ENCODE measurements at regions not wholly inside any gene's neighbourhood (a gene's known extent, or its start where the extent isn't known, plus 50 kb on each side); places are given as distances from the start of the nearest gene placed in this dataset.
"Not testable (repeated sequence)": the region's sequence is repeated elsewhere in the genome, so short reads cannot be mapped to it uniquely, and the experiment has no call there.

DNA sequence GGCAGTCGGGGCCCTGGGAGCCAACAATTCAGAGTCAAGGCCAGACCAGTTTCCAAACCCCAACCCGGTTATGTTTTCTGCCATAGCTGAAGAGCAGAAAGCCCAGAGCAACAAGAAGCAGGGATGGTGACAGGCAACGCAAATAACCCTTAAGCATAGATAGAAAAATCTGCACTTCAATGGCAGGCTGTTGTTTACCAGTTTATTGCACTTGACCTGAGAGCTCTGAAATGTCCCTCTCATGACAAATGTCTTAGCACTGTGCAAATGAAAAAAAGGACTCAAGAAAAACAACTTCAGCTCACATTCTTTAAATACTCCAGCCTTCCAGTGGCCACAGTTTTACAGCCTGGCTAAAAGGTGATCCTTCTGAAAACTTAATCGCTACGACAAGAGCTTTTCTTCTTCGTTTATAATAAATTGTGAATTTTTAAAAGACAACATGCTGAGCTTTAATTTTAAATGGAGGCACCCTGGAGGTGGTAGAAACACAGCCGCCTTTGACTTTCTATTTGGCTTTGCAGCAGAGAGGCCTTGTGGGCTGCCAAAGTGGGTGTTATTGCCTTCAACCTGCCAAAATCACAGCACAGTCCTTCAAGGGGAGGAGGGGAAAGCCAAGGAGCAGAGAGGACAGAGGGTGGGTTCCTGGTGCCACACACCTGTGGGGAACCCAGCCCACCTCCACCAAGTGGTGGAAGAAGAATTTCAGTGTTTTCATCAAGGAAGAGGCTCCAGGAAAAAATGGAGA, 289.5 kb upstream of the CDYL start:
- no peak for DNase-seq

DNA sequence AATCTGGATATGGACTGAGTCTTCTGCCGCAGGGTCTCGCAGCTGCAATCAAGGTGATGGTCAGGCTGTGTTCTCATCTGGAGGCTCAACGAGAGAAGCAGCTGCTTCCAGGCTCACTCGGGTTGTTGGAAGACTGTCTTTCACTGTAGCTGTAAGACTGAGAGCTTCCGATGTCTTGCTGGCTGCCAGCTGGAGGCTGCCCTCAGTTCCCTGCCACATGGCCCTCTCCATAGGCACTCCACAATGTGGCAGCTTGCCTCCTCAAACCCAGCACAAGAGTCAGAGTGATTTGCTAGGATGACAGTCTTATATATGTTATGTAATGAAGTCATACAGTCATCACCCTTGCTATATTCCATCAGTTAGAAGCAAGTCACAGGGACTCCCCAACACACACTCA, 290.5 kb upstream of the CDYL start:
- DNase-seq = no peak

DNA sequence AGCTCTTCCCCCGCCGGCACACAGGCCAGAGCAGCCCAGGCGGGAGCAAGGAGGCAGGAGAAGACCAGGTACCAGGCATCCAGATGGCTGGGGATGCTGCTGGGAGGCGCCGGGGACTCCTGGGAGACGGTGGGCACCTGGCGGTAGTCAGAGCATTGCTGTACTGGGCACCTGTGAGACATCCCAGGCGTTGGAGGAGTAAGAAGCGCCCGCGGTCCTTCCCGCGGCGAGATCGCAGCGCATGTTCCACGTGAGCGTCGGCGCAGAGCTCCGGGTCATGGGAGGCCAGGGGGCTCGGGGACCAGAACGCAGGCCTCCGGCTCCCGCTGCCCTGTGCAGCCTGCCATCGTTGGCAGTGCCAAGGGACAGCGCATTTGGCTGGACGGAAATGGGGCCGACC, 293.7 kb upstream of the CDYL start:
- DNase-seq = no peak

GRCh38 chr6:4480788-4481735, 295.1 kb upstream of the CDYL start:
- DNase-seq = no peak

GRCh38 chr6:4478098-4478497, 298.1 kb upstream of the CDYL start:
- DNase-seq = no peak

DNA sequence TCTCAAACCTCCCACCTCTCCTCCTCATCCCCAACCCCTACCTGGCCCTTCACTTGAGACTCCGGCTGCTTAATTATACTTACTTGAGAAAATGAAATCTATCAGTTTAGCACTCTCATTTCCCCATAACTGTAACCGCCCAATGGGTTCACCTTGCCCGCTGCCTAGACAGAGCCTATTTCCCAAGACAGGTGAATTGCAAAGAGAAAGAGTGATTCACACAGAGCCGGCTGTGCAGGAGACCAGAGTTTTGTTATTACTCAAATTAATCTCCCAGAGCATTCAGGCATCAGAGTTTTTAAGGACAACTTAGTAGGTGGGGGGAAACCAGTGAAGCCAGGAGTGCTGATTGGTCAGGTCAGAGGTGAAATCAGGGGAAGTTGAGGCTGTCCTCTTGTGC, 301.4 kb upstream of the CDYL start:
- DNase-seq = no peak

DNA sequence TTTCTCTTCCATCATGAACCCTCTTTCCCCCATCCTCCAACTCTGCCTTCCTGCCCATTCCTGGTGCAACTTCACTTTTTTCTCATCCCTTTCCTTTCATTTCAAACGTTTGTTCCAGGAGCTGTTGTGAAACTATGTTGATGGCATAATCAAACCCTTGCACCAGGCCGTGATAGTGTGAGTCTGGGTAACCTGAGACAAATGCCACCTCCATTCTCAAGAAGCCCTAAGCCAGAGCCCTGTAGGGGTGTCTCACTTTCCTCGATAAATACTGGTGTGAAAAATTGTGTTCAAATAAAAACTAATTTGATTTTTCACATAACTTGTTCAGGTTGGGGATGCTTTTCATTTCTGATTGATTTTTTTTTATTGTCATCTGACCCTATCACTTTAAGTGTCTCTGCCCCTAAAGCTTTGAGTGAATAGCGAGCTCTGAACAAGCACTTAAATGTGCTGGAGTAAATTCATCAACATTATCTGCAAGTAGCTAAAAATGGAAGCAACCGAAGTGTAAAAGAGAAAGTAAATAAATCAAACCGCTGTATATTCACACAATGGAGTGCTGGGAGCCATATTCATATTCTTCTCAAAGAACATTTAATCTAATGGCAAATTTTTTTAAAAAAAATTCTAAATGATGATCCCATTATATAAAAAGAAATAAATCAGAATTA, 303.1 kb upstream of the CDYL start:
- no peak for DNase-seq

DNA sequence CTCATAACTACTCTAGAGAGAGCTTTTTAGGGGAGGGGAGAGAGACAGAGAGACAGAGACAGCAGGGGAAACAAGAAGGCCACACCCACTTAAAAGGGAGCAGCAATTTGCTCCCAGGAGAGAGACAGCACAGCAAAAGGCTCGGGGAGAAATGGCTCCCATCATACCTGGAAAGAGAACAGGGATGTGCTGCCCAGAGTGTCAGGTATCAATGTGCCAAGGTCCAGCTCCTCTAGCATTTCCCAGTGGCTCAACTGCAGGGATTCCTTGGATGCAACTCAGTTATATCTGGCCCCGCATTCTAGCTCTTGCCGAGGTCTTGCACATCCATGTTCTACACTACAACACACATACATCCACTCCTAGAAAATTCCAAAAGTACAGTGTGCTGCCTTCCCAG, 304.0 kb upstream of the CDYL start:
- no peak for DNase-seq

DNA sequence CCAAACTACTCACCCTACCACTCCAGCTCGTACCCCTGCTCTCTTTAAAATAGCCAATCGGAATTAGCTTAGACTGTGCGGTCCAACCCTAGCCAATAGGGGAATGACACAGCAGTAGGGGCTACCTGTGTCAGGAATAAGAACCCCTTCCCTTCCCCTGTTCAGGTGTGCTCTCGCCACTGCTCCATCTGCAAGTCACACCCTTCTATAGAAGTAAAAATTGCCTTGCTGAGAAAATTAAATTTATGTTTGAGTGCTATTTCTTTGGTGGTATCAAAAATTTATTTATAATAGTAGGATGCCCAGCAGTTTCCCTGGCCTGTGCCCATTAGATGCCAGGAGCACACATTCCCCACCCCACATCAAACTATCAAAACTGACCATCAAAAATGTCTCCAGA, 304.7 kb upstream of the CDYL start:
- not testable (repeated sequence) for DNase-seq

DNA sequence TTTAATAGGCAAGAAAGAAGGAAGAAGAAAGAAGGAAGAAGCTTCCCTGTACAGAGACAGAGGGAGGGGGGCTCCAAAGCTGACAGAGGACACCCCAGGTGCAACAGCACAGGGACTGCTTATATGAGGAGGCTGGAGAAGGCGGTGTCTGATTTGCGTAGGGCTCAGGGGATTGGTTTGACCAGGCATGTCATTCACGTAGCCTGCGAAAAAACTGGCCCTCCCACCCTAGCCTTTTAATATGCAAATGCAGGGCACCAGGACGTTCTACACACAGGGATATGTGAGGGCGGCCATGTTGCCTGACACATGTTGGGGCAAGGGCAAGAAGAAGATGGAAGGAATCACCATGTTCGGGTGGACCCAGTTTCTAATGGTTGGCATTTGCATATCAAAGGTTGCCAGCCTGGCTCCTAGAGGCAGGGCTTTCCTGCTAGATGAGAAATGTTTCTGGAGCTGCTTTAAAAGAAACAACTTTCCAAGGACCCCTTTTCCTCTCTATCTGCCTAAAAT, 305.4 kb upstream of the CDYL start:
- no peak for DNase-seq

DNA sequence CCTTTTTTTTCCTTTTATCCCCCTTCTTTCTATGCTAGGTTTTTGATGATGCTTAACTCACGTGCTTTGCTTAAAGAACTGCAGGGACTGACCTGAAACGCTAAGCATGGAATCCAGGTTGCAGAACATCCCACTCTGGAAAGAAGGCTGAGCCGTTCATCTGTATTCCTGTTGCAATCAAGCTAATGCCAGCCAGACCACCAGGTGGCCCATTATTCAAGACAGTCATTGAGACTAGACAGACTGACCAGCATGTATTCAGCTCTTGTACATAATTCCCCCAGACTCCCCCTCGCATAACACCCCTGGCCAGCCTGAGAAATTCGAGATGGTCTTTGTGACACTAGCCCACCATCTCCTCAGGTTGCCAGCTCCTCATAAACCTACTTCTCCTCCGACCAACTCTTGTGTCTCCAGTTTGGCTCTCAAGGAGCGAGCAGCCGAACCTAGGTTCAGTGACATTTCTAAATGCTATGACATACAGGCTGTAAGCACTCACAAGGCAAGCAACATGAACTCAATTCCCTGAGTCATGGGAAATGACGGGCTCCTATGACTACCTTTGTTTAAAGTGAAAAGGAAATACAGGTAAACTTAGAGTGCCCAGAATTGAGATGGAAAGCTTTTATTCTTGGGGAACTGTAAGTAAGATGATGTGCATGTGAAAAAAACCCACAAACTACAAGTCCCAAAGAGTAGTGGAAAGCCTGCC, 309.3 kb upstream of the CDYL start:
- DNase-seq = no peak

DNA sequence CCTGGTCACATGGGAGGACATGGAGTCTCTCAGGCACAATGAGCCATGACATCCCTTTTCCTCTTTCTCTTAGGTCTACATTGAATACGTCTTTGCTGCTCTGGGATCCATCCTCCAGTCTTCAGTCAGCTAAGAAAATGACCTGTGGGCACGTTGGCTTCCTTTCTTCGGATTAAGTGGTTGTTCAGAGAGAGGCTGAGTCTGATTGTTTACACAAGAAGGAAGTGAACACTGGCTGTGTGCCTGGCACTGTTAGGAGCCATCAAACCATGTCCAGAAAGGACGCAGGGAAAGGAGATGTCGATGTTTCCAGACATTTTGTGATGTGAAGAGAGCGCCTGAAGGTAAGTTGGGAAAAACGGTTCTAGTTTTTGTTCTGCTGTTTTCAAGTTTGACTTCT, 309.9 kb upstream of the CDYL start:
- no peak for DNase-seq

DNA sequence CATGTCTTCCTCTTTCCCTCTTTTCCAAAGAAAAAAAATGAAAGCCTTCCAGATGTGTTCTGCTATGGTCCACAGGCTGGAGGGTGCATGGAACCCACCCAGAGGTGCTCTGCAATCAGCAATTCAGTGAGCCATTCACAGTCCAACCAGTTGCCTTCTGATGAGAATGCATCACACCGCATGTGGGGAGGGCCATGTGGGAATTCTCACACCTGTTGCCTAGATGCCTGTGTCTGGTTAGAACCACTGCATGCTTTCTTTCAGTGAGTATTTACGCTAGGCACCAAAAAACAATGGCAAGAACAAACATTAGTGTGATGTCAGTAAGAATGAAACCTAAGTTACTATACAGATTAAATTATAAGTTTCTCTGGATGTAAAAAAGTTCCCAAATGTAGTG, 311.6 kb upstream of the CDYL start:
- no peak for DNase-seq

DNA sequence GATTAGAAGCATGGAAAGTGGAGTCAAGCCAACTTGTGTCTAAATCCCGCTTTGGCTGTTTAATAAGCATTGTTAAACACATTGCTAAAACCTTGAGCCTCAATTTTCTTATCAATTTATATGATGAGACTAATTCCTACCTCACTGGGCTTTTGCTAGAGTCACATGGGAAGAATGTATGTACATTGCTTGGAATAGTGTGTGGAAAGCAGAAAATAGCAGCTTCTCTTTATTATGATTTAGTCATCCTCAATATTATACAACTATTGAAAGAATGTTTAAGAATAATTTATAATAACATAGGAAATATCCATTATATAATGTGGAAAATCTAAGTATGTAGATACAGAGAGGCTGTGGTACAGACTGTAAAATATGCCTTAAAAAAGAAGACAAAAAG, 313.0 kb upstream of the CDYL start:
- no peak for DNase-seq

- peak; percentile 91 for DNase-seq
Measured at GRCh38 chr6:4460586-4461475, 315.4 kb upstream of the CDYL start.

DNA sequence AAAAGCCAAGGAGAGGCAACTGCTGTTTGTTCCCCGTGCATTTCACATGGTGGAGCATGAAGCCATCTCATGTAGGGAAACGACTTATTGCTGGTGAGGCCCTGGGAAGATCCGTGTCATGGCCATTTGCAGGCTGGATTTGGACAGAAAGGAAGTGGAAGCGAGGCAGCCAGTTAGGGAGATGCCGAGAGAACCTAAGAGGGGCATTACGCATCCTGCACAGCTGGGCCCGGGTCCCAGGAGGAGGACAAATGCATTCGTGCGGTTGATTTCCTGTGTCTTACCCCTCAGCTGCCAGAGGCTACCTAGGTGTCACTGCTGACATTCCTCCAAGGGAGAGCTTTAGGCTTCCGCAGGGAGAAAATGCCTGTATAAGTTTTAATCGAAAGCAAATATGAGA, 316.2 kb upstream of the CDYL start:
- peak; percentile 37 for DNase-seq

DNA sequence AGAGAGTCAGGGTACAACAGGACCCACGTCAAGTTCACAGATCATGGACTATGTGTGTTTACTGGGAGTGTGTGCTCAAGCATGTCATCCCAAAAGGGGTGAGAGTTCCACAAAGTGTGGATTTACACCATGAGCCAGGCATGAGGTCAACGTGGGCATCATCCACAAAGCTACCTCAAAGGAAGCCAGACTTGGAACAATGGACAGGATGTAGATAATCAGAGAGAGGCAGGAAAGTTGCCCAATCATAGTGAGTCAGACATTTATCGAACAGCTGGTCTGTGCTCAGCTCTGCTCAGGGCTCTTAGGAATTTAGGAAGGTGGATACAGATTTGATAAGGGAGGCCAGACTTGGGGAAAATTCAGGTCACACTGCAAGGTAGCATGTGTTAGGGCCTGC, 317.2 kb upstream of the CDYL start:
- DNase-seq = no peak

GRCh38 chr6:4451718-4452117, 316.3 kb upstream of the ECI2 start:
- no peak for DNase-seq

DNA sequence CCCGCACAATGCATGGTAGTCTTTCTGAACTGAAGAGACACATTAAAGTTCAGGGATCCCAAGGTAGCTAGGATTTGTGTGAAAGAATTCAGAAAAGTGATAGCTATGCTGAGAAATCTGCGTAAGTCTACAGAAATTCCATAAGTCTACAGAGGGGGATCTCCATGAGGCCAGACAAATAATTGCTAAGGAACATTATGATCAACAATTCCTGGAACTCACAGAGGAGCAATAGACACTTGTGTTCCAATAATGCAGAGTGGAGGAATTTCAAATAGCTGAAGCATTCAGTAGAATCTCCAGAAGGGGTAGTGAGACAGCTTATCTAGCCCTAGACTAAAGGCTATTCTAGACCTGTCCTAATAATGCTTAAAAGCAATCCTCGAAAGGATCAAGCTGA, 315.7 kb upstream of the ECI2 start:
- no peak for DNase-seq

- no peak for DNase-seq
Measured at GRCh38 chr6:4450237-4450636, 314.9 kb upstream of the ECI2 start.

DNA sequence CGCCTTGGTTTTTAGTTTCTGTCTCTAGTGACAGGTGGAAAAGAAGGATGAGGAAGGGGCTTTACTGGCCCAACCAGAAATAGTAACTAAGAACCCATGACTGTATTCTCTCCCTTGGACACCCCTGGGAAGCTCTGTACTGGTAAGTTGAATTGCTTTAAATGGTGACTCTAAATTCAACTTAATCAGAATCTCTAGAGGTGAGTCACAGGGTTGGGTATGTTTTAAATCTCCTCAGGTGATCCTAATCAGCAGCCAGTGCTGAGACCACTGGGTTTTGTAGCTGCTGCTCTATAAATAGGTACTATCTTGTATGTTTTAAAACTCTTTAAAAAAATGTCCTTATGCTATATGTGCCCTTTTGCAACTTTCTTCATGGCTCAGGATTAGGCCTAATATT, 314.0 kb upstream of the ECI2 start:
- no peak for DNase-seq

GRCh38 chr6:4448841-4449240, 313.5 kb upstream of the ECI2 start:
- DNase-seq = no peak

All from femur (tissue), 1 donor.